WTC11 (cell line): ENCODE measurements at regions not wholly inside any gene's neighbourhood (a gene's known extent, or its start where the extent isn't known, plus 50 kb on each side); places are given as distances from the start of the nearest gene placed in this dataset.

Experiments used
- ATAC-seq: fragments of 200-7000 bp; cut with Tn5 transposase; 2 replicates; pipeline ENCODE4 v1.10.0; 2021; ENCODE audit warnings: mild to moderate bottlenecking, moderate library complexity
- CTCF ChIA-PET: fragments of 300-600 bp; sonication (Branson Sonifier 250); formaldehyde crosslinking; loops from one replicate; lab custom pipeline; 2021; ENCODE audit warnings: antibody characterized with exemption; lab: Charles Lee
- POLR2A ChIA-PET: fragments of 350-600 bp; sonication (Branson Sonifier 250); formaldehyde crosslinking; loops from one replicate; lab custom pipeline; 2021; ENCODE audit warnings: antibody characterized with exemption; lab: Charles Lee
- DNase-seq: peaks from one replicate; pipeline ENCODE4 v3.0.0; 2021; ENCODE audit warnings: low spot score
- H3K27ac Mint-ChIP-seq: 2 replicates; pipeline ENCODE4 v1.8.0; 2021; ENCODE audit warnings: mixed read lengths
- H3K27me3 Mint-ChIP-seq: 2 replicates; pipeline ENCODE4 v1.8.0; 2021; ENCODE audit warnings: low read depth, mild to moderate bottlenecking, moderate library complexity, mixed read lengths
- H3K36me3 Mint-ChIP-seq: 2 replicates; pipeline ENCODE4 v1.8.0; 2021; ENCODE audit warnings: mixed read lengths
- H3K4me1 Mint-ChIP-seq: 2 replicates; pipeline ENCODE4 v1.8.0; 2022; ENCODE audit warnings: mixed read lengths
- H3K4me3 Mint-ChIP-seq: 2 replicates; pipeline ENCODE4 v1.8.0; 2021; ENCODE audit warnings: mild to moderate bottlenecking, moderate library complexity, mixed read lengths
- H3K9me3 Mint-ChIP-seq: 2 replicates; pipeline ENCODE4 v1.8.0; 2021; ENCODE audit warnings: mixed read lengths
- CBFB ChIP-seq: sonication (generic); formaldehyde crosslinking; IDR thresholded peaks from 2 replicates; pipeline ENCODE4 v1.8.1; 2022; ENCODE audit warnings: mild to moderate bottlenecking, low read depth, missing genetic modification reagents
- ELF4 ChIP-seq: sonication (generic); formaldehyde crosslinking; IDR thresholded peaks from 2 replicates; pipeline ENCODE4 v1.8.1; 2022; ENCODE audit warnings: low read depth, mild to moderate bottlenecking, moderate library complexity, missing genetic modification reagents
- ESRRA ChIP-seq: sonication (generic); formaldehyde crosslinking; IDR thresholded peaks from 2 replicates; pipeline ENCODE4 v1.8.1; 2022; ENCODE audit warnings: mild to moderate bottlenecking, missing genetic modification reagents, borderline replicate concordance
- GRHL2 ChIP-seq: fragments of 250-450 bp; sonication (Bioruptor Pico); IDR thresholded peaks from 2 replicates; pipeline ENCODE4 v1.8.0; 2022; ENCODE audit warnings: mild to moderate bottlenecking, moderate library complexity; ENCODE audit not compliant: insufficient replicate concordance, severe bottlenecking
- HMGA2 ChIP-seq: fragments of 250-450 bp; sonication (Bioruptor Pico); IDR thresholded peaks from 2 replicates; pipeline ENCODE4 v1.4.0; 2021; ENCODE audit warnings: mild to moderate bottlenecking, moderate library complexity
- KAT7 ChIP-seq: sonication (generic); formaldehyde crosslinking; IDR thresholded peaks from 2 replicates; pipeline ENCODE4 v1.8.1; 2023; ENCODE audit warnings: missing genetic modification reagents, mild to moderate bottlenecking, borderline replicate concordance
- MXD4 ChIP-seq: fragments of 250-450 bp; sonication (Bioruptor Pico); IDR thresholded peaks from 2 replicates; pipeline ENCODE4 v1.8.0; 2021; ENCODE audit warnings: mild to moderate bottlenecking, moderate library complexity, borderline replicate concordance
- NFATC4 ChIP-seq: fragments of 250-450 bp; sonication (Bioruptor Pico); IDR thresholded peaks from 2 replicates; pipeline ENCODE4 v1.9.0; 2021; ENCODE audit warnings: mild to moderate bottlenecking
- NFE2L1 ChIP-seq: sonication (generic); formaldehyde crosslinking; IDR thresholded peaks from 2 replicates; pipeline ENCODE4 v1.8.1; 2023; ENCODE audit warnings: missing genetic modification reagents
- NR2C2 ChIP-seq: sonication (generic); formaldehyde crosslinking; IDR thresholded peaks from 2 replicates; pipeline ENCODE4 v1.8.0; 2022; ENCODE audit warnings: mild to moderate bottlenecking, missing genetic modification reagents
- PRRX2 ChIP-seq: fragments of 250-450 bp; sonication (Bioruptor Pico); IDR thresholded peaks from 2 replicates; pipeline ENCODE4 v1.8.0; 2021; ENCODE audit warnings: mild to moderate bottlenecking
- RELA ChIP-seq: sonication (generic); formaldehyde crosslinking; IDR thresholded peaks from 2 replicates; pipeline ENCODE4 v1.8.1; 2022; ENCODE audit warnings: missing genetic modification reagents, mild to moderate bottlenecking, borderline replicate concordance
- SMAD4 ChIP-seq: sonication (generic); formaldehyde crosslinking; IDR thresholded peaks from 2 replicates; pipeline ENCODE4 v1.8.0; 2022; ENCODE audit warnings: mild to moderate bottlenecking, missing genetic modification reagents
- TCF7 ChIP-seq: sonication (generic); formaldehyde crosslinking; IDR thresholded peaks from 2 replicates; pipeline ENCODE4 v1.8.0; 2022; ENCODE audit warnings: mild to moderate bottlenecking, low read depth, missing genetic modification reagents, moderate library complexity
- TEAD4 ChIP-seq: sonication (generic); formaldehyde crosslinking; IDR thresholded peaks from 2 replicates; pipeline ENCODE4 v1.8.0; 2022; ENCODE audit warnings: mild to moderate bottlenecking, missing genetic modification reagents
- ZNF121 ChIP-seq: sonication (generic); formaldehyde crosslinking; IDR thresholded peaks from 2 replicates; pipeline ENCODE4 v1.8.0; 2023; ENCODE audit warnings: missing genetic modification reagents
- TF ChIP-seq, protein P1 (sequence below): fragments of 250-450 bp; sonication (Bioruptor Pico); conservative IDR thresholded peaks from 2 replicates; pipeline ENCODE4 v1.9.0; 2021; ENCODE audit warnings: mild to moderate bottlenecking
- TF ChIP-seq, protein P2 (sequence below): fragments of 250-450 bp; sonication (Bioruptor Pico); IDR thresholded peaks from 2 replicates; pipeline ENCODE4 v1.8.0; 2021; ENCODE audit warnings: mild to moderate bottlenecking
- TF ChIP-seq, protein P3 (sequence below): sonication (generic); formaldehyde crosslinking; IDR thresholded peaks from 2 replicates; pipeline ENCODE4 v1.8.1; 2023; ENCODE audit warnings: mild to moderate bottlenecking, missing genetic modification reagents, moderate library complexity
- TF ChIP-seq, protein P4 (sequence below): fragments of 250-450 bp; sonication (Bioruptor Pico); IDR thresholded peaks from 2 replicates; pipeline ENCODE4 v1.9.0; 2021; ENCODE audit warnings: mild to moderate bottlenecking, borderline replicate concordance
- TF ChIP-seq, protein P5 (sequence below): sonication (generic); formaldehyde crosslinking; IDR thresholded peaks from 2 replicates; pipeline ENCODE4 v1.8.1; 2022; ENCODE audit warnings: low read depth, missing genetic modification reagents, borderline replicate concordance
- TF ChIP-seq, protein P6 (sequence below): sonication (generic); formaldehyde crosslinking; IDR thresholded peaks from 2 replicates; pipeline ENCODE4 v1.8.1; 2022; ENCODE audit warnings: missing genetic modification reagents, borderline replicate concordance

DNA sequence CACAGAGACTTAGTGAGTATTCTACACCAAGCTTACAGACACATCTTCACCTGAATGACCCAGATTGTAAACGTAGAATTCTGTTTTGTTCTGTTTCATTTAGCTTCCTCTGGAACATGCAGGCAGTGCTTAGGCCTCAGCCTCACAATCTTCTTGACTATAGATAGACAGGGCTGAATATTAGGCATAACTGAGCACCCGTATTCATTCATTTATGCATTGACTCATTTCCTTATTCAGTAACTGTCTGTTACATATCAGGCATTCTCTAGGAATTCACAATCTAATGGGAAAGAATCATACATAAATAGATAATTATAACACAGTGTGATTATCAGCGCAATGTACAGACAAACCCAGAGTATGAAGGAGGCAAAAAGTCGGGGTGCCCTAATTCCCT, 124.9 kb upstream of the ETAA1 start:
- CTCF ChIA-PET: interaction anchor here (0.6 kb wide), 1 partner anchor 10 kb away, joined by 3 read pairs; no protein-coding TSS in a partner anchor
- no peak for DNase-seq
- H3K36me3 Mint-ChIP-seq: no peaks in the 10 kb centered on the region

DNA sequence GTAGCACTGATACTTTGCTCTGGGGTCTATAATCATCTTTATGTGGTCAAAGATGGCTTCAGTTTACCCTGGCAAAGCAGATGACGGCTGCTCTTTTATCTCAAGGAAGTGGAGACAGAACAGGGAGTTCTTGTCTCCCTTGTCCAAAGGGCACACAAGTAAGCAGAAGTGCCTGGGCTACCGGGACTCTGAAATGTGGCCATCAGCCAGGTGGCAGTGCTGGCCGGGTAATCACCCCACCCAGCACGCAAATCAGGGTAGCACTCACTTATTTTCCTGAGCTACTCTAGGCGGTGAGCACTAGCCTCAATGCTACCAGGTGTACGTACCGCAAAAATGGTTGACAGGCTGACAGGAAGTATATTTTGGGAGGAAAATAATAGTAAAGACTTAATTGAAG, 119.7 kb upstream of the ETAA1 start:
- no peaks in the 10 kb centered on the region for H3K36me3 Mint-ChIP-seq
- no peaks in the 10 kb centered on the region for H3K27me3 Mint-ChIP-seq
- ATAC-seq (peak; percentile 88), DNase-seq (peak; percentile 31)
- ChIA-PET CTCF (interaction anchor here (0.8 to 2.0 kb wide), 3 partner anchors 44 to 127 kb away, joined by 3 to 4 read pairs (median 3); no protein-coding TSS in a partner anchor), POLR2A (no interaction called here)
- no peak overlapping the region for H3K4me3 Mint-ChIP-seq
- peaks cover 27% of the 10 kb centered on the region for H3K4me1 Mint-ChIP-seq
- no peak overlapping the region for H3K27ac Mint-ChIP-seq
- H3K9me3 Mint-ChIP-seq: no peaks in the 10 kb centered on the region
- TF ChIP-seq, protein P1, sequence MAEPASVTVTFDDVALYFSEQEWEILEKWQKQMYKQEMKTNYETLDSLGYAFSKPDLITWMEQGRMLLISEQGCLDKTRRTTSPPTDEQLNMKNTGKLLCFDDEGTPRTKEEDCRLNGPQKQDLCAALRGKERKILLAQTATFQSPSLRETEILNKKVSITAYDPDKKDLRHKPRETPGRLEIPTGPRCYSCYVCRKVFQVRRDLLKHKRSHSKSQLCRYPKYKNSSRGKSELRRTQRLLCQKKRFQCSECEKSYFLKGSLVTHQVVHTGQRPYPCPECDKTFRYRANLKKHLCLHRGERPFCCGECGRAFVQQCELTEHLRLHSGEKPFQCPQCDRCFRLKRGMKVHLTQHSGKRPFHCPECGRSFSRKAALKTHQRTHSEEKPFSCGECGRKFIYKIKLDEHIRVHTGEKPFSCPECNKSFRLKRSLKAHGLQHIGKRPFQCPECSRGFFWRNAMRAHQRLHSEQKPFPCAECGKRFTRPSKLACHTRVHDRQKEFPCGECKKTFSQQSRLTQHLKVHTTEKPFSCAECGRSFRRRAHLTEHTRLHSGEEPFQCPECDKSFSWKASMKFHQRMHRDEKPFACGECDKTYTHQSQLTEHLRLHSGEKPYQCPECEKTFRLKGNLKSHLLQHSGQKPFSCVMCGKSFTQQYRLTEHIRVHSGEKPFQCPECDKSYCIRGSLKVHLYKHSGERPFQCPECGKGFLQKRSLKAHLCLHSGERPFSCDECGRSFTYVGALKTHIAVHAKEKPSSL (CRISPR knock-in tag): no peak
- TF ChIP-seq, protein P2, sequence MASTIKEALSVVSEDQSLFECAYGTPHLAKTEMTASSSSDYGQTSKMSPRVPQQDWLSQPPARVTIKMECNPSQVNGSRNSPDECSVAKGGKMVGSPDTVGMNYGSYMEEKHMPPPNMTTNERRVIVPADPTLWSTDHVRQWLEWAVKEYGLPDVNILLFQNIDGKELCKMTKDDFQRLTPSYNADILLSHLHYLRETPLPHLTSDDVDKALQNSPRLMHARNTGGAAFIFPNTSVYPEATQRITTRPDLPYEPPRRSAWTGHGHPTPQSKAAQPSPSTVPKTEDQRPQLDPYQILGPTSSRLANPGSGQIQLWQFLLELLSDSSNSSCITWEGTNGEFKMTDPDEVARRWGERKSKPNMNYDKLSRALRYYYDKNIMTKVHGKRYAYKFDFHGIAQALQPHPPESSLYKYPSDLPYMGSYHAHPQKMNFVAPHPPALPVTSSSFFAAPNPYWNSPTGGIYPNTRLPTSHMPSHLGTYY (CRISPR knock-in tag): no peak
- TF ChIP-seq NFATC4 (CRISPR knock-in tag): no peak
- TF ChIP-seq GRHL2 (CRISPR knock-in tag): no peak
- TF ChIP-seq, protein P3, sequence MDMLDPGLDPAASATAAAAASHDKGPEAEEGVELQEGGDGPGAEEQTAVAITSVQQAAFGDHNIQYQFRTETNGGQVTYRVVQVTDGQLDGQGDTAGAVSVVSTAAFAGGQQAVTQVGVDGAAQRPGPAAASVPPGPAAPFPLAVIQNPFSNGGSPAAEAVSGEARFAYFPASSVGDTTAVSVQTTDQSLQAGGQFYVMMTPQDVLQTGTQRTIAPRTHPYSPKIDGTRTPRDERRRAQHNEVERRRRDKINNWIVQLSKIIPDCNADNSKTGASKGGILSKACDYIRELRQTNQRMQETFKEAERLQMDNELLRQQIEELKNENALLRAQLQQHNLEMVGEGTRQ (CRISPR knock-in tag): no peak
- TF ChIP-seq, protein P4, sequence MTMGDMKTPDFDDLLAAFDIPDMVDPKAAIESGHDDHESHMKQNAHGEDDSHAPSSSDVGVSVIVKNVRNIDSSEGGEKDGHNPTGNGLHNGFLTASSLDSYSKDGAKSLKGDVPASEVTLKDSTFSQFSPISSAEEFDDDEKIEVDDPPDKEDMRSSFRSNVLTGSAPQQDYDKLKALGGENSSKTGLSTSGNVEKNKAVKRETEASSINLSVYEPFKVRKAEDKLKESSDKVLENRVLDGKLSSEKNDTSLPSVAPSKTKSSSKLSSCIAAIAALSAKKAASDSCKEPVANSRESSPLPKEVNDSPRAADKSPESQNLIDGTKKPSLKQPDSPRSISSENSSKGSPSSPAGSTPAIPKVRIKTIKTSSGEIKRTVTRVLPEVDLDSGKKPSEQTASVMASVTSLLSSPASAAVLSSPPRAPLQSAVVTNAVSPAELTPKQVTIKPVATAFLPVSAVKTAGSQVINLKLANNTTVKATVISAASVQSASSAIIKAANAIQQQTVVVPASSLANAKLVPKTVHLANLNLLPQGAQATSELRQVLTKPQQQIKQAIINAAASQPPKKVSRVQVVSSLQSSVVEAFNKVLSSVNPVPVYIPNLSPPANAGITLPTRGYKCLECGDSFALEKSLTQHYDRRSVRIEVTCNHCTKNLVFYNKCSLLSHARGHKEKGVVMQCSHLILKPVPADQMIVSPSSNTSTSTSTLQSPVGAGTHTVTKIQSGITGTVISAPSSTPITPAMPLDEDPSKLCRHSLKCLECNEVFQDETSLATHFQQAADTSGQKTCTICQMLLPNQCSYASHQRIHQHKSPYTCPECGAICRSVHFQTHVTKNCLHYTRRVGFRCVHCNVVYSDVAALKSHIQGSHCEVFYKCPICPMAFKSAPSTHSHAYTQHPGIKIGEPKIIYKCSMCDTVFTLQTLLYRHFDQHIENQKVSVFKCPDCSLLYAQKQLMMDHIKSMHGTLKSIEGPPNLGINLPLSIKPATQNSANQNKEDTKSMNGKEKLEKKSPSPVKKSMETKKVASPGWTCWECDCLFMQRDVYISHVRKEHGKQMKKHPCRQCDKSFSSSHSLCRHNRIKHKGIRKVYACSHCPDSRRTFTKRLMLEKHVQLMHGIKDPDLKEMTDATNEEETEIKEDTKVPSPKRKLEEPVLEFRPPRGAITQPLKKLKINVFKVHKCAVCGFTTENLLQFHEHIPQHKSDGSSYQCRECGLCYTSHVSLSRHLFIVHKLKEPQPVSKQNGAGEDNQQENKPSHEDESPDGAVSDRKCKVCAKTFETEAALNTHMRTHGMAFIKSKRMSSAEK (CRISPR knock-in tag): no peak
- no peak for TF ChIP-seq NR2C2 (CRISPR knock-in tag)

More for the DNA sequence above, 124.9 kb upstream of the ETAA1 start:
- no peak for ATAC-seq
- no peak overlapping the region for H3K4me3 Mint-ChIP-seq
- no peaks in the 10 kb centered on the region for H3K9me3 Mint-ChIP-seq
- no peaks in the 10 kb centered on the region for H3K27me3 Mint-ChIP-seq
- POLR2A ChIA-PET: no interaction called here
- peaks cover 22% of the 10 kb centered on the region for H3K4me1 Mint-ChIP-seq
- H3K27ac Mint-ChIP-seq: no peak overlapping the region
- TF ChIP-seq SMAD4 (CRISPR knock-in tag): no peak
- TF ChIP-seq ZNF121 (CRISPR knock-in tag): no peak
- TF ChIP-seq, protein P5, sequence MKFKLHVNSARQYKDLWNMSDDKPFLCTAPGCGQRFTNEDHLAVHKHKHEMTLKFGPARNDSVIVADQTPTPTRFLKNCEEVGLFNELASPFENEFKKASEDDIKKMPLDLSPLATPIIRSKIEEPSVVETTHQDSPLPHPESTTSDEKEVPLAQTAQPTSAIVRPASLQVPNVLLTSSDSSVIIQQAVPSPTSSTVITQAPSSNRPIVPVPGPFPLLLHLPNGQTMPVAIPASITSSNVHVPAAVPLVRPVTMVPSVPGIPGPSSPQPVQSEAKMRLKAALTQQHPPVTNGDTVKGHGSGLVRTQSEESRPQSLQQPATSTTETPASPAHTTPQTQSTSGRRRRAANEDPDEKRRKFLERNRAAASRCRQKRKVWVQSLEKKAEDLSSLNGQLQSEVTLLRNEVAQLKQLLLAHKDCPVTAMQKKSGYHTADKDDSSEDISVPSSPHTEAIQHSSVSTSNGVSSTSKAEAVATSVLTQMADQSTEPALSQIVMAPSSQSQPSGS: no peak
- TF ChIP-seq, protein P4 (CRISPR knock-in tag): no peak
- TF ChIP-seq PRRX2 (CRISPR knock-in tag): no peak
- no peak for TF ChIP-seq ELF4
- no peak for TF ChIP-seq ESRRA (CRISPR knock-in tag)
- TF ChIP-seq RELA (CRISPR knock-in tag): no peak
- no peak for TF ChIP-seq NR2C2 (CRISPR knock-in tag)
- TF ChIP-seq MXD4: no peak
- TF ChIP-seq, protein P6, sequence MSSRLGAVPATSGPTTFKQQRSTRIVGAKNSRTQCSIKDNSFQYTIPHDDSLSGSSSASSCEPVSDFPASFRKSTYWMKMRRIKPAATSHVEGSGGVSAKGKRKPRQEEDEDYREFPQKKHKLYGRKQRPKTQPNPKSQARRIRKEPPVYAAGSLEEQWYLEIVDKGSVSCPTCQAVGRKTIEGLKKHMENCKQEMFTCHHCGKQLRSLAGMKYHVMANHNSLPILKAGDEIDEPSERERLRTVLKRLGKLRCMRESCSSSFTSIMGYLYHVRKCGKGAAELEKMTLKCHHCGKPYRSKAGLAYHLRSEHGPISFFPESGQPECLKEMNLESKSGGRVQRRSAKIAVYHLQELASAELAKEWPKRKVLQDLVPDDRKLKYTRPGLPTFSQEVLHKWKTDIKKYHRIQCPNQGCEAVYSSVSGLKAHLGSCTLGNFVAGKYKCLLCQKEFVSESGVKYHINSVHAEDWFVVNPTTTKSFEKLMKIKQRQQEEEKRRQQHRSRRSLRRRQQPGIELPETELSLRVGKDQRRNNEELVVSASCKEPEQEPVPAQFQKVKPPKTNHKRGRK (CRISPR knock-in tag): no peak
- TF ChIP-seq TCF7 (CRISPR knock-in tag): no peak
- TF ChIP-seq NFE2L1 (CRISPR knock-in tag): no peak
- TF ChIP-seq CBFB: no peak
- TF ChIP-seq TEAD4 (CRISPR knock-in tag): no peak
- TF ChIP-seq HMGA2: no peak
- TF ChIP-seq KAT7 (CRISPR knock-in tag): no peak
- TF ChIP-seq, all 79 proteins: peak for 0
